ENCODE measurements at regions not wholly inside any gene's neighbourhood (a gene's known extent, or its start where the extent isn't known, plus 50 kb on each side); places are given as distances from the start of the nearest gene placed in this dataset.

DNA sequence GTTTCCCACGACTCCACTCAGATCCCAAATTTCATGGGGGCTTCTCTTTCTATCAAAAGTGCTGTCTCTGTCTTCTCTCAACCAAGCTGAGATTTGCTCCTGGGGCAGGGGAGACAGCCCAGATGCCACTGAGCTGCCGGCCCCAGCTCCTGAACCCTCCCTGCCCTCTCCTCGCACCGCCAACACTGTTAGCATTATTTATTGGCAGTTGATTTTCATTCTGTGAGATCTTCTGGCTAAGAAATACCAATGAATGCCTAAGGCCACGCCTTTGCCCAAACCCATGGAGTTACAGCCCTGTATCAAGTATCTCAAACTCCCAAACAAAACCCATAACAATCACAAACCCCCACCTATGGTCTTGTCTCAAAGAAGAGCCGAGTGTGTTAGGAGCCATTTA lies 153.0 kb upstream of the TWIST2 start:
- no peak for ATAC-seq
- TF ChIP-seq ZFP30 (CRISPR knock-in tag; IDR thresholded peaks at IDR 0.05) (no peak), GLIS3 (CRISPR knock-in tag; IDR thresholded peaks at IDR 0.05) (no peak), ZNF70 (CRISPR knock-in tag; IDR thresholded peaks at IDR 0.05) (no peak), ISL1 (CRISPR knock-in tag; IDR thresholded peaks at IDR 0.05) (no peak), TCF4 (CRISPR knock-in tag; IDR thresholded peaks at IDR 0.05; ENCODE audit: borderline replicate concordance) (no peak), ZC3H10 (CRISPR knock-in tag; IDR thresholded peaks at IDR 0.05) (no peak), ZFP3 (CRISPR knock-in tag; IDR thresholded peaks at IDR 0.05) (no peak), BACH2 (CRISPR knock-in tag; IDR thresholded peaks at IDR 0.05; ENCODE audit: borderline replicate concordance) (no peak), ZNF8 (CRISPR knock-in tag; IDR thresholded peaks at IDR 0.05) (no peak), ESRRG (CRISPR knock-in tag; IDR thresholded peaks at IDR 0.05) (no peak), PPARA (CRISPR knock-in tag; IDR thresholded peaks at IDR 0.05; ENCODE audit: borderline replicate concordance) (no peak)
- TF ChIP-seq, protein P1, sequence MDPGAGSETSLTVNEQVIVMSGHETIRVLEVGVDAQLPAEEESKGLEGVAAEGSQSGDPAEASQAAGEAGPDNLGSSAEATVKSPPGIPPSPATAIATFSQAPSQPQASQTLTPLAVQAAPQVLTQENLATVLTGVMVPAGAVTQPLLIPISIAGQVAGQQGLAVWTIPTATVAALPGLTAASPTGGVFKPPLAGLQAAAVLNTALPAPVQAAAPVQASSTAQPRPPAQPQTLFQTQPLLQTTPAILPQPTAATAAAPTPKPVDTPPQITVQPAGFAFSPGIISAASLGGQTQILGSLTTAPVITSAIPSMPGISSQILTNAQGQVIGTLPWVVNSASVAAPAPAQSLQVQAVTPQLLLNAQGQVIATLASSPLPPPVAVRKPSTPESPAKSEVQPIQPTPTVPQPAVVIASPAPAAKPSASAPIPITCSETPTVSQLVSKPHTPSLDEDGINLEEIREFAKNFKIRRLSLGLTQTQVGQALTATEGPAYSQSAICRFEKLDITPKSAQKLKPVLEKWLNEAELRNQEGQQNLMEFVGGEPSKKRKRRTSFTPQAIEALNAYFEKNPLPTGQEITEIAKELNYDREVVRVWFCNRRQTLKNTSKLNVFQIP (CRISPR knock-in tag; IDR thresholded peaks at IDR 0.05; ENCODE audit: borderline replicate concordance, low read depth): no peak
- TF ChIP-seq, protein P2, sequence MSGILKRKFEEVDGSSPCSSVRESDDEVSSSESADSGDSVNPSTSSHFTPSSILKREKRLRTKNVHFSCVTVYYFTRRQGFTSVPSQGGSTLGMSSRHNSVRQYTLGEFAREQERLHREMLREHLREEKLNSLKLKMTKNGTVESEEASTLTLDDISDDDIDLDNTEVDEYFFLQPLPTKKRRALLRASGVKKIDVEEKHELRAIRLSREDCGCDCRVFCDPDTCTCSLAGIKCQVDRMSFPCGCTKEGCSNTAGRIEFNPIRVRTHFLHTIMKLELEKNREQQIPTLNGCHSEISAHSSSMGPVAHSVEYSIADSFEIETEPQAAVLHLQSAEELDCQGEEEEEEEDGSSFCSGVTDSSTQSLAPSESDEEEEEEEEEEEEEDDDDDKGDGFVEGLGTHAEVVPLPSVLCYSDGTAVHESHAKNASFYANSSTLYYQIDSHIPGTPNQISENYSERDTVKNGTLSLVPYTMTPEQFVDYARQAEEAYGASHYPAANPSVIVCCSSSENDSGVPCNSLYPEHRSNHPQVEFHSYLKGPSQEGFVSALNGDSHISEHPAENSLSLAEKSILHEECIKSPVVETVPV (CRISPR knock-in tag; IDR thresholded peaks at IDR 0.05): no peak
- TF ChIP-seq, protein P3, sequence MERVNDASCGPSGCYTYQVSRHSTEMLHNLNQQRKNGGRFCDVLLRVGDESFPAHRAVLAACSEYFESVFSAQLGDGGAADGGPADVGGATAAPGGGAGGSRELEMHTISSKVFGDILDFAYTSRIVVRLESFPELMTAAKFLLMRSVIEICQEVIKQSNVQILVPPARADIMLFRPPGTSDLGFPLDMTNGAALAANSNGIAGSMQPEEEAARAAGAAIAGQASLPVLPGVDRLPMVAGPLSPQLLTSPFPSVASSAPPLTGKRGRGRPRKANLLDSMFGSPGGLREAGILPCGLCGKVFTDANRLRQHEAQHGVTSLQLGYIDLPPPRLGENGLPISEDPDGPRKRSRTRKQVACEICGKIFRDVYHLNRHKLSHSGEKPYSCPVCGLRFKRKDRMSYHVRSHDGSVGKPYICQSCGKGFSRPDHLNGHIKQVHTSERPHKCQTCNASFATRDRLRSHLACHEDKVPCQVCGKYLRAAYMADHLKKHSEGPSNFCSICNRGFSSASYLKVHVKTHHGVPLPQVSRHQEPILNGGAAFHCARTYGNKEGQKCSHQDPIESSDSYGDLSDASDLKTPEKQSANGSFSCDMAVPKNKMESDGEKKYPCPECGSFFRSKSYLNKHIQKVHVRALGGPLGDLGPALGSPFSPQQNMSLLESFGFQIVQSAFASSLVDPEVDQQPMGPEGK (CRISPR knock-in tag; IDR thresholded peaks at IDR 0.05; ENCODE audit: borderline replicate concordance): no peak
- TF ChIP-seq, protein P4, sequence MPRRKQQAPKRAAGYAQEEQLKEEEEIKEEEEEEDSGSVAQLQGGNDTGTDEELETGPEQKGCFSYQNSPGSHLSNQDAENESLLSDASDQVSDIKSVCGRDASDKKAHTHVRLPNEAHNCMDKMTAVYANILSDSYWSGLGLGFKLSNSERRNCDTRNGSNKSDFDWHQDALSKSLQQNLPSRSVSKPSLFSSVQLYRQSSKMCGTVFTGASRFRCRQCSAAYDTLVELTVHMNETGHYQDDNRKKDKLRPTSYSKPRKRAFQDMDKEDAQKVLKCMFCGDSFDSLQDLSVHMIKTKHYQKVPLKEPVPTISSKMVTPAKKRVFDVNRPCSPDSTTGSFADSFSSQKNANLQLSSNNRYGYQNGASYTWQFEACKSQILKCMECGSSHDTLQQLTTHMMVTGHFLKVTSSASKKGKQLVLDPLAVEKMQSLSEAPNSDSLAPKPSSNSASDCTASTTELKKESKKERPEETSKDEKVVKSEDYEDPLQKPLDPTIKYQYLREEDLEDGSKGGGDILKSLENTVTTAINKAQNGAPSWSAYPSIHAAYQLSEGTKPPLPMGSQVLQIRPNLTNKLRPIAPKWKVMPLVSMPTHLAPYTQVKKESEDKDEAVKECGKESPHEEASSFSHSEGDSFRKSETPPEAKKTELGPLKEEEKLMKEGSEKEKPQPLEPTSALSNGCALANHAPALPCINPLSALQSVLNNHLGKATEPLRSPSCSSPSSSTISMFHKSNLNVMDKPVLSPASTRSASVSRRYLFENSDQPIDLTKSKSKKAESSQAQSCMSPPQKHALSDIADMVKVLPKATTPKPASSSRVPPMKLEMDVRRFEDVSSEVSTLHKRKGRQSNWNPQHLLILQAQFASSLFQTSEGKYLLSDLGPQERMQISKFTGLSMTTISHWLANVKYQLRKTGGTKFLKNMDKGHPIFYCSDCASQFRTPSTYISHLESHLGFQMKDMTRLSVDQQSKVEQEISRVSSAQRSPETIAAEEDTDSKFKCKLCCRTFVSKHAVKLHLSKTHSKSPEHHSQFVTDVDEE (CRISPR knock-in tag; IDR thresholded peaks at IDR 0.05): no peak

DNA sequence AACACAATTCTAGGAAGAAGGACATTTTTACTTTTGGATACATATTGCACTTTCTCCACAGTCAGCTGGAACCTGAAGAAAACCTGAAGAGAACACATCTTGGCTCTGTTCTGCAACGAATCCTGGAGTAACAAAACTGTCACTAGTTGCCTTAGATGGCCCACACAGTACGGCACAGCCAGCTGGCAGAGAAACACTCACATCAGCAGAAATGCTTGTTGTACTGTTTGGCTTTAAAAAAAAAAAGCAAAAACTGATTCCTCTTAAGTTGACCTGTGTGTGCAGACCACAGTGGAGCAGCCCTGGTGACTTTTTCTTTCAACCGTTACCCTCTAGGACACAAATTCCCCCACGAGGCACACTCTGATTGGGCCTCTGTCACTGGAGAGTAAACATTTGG lies 152.3 kb upstream of the TWIST2 start:
- no peak for ATAC-seq

More for the DNA sequence above, 152.3 kb upstream of the TWIST2 start:
- TF ChIP-seq, protein P2 (CRISPR knock-in tag; IDR thresholded peaks at IDR 0.05): no peak
- TF ChIP-seq GLIS3 (CRISPR knock-in tag; IDR thresholded peaks at IDR 0.05) (no peak), TCF4 (CRISPR knock-in tag; IDR thresholded peaks at IDR 0.05; ENCODE audit: borderline replicate concordance) (no peak), TOX (CRISPR knock-in tag; IDR thresholded peaks at IDR 0.05; ENCODE audit: borderline replicate concordance) (no peak), PPARA (CRISPR knock-in tag; IDR thresholded peaks at IDR 0.05; ENCODE audit: borderline replicate concordance) (no peak), ZFP30 (CRISPR knock-in tag; IDR thresholded peaks at IDR 0.05) (no peak), ZNF8 (CRISPR knock-in tag; IDR thresholded peaks at IDR 0.05) (no peak), ZFP3 (CRISPR knock-in tag; IDR thresholded peaks at IDR 0.05) (no peak), ZNF565 (CRISPR knock-in tag; conservative IDR thresholded peaks at IDR 0.05; ENCODE audit: low read depth) (no peak), OSR1 (CRISPR knock-in tag; IDR thresholded peaks at IDR 0.05) (no peak), SNAI2 (CRISPR knock-in tag; IDR thresholded peaks at IDR 0.05) (no peak), ESRRG (CRISPR knock-in tag; IDR thresholded peaks at IDR 0.05) (no peak), BACH2 (CRISPR knock-in tag; IDR thresholded peaks at IDR 0.05; ENCODE audit: borderline replicate concordance) (no peak), RARB (CRISPR knock-in tag; IDR thresholded peaks at IDR 0.05) (no peak), ISL1 (CRISPR knock-in tag; IDR thresholded peaks at IDR 0.05) (no peak), CSDC2 (CRISPR knock-in tag; IDR thresholded peaks at IDR 0.05) (no peak)
- TF ChIP-seq, protein P3 (CRISPR knock-in tag; IDR thresholded peaks at IDR 0.05; ENCODE audit: borderline replicate concordance): no peak
- TF ChIP-seq, protein P5, sequence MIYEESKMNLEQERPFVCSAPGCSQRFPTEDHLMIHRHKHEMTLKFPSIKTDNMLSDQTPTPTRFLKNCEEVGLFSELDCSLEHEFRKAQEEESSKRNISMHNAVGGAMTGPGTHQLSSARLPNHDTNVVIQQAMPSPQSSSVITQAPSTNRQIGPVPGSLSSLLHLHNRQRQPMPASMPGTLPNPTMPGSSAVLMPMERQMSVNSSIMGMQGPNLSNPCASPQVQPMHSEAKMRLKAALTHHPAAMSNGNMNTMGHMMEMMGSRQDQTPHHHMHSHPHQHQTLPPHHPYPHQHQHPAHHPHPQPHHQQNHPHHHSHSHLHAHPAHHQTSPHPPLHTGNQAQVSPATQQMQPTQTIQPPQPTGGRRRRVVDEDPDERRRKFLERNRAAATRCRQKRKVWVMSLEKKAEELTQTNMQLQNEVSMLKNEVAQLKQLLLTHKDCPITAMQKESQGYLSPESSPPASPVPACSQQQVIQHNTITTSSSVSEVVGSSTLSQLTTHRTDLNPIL (CRISPR knock-in tag; IDR thresholded peaks at IDR 0.05; ENCODE audit: low read depth): no peak
- TF ChIP-seq, protein P4 (CRISPR knock-in tag; IDR thresholded peaks at IDR 0.05): no peak
